ENCODE measurements at regions not wholly inside any gene's neighbourhood (a gene's known extent, or its start where the extent isn't known, plus 50 kb on each side); places are given as distances from the start of the nearest gene placed in this dataset.

- TF ChIP-seq CTCF (IDR thresholded peaks at IDR 0.05; ENCODE audit: low read length), result no peak
- TF ChIP-seq EZH2 (optimal IDR thresholded peaks at IDR 0.05; ENCODE audit: low read depth, low read length), result no peak
- TF ChIP-seq EZH2phosphoT487 (IDR thresholded peaks at IDR 0.05; ENCODE audit: low read length), result no peak
Observed at GRCh38 chr1:72601035-72601674, 318.8 kb upstream of the NEGR1 start.
